IPS-18c (cell line): ENCODE measurements at regions not wholly inside any gene's neighbourhood (a gene's known extent, or its start where the extent isn't known, plus 50 kb on each side); places are given as distances from the start of the nearest gene placed in this dataset.
A peak's percentile ranks its signal among the peaks of the same experiment; 100 is the strongest.
"Not testable (repeated sequence)": the region's sequence is repeated elsewhere in the genome, so short reads cannot be mapped to it uniquely, and the experiment has no call there.

ENCODE experiments used
- H3K4me3 ChIP-seq: 2 replicates; pipeline ENCODE4 v1.7.0; 2013; ENCODE audit warnings: low read depth, mild to moderate bottlenecking, low read length, moderate library complexity; ENCODE audit not compliant: insufficient read depth
- H3K9me3 ChIP-seq: one replicate; pipeline ENCODE4 v1.6.1; 2013; ENCODE audit warnings: mild to moderate bottlenecking, low read length, moderate library complexity; ENCODE audit not compliant: control insufficient read depth, insufficient read depth

GRCh38 chr5:154633744-154634143 is 121.4 kb upstream of the LARP1 start:
- not testable (repeated sequence) for H3K9me3 ChIP-seq, H3K4me3 ChIP-seq

- no peaks in the 10 kb centered on the region for H3K9me3 ChIP-seq
- H3K4me3 ChIP-seq, result no peak overlapping the region
Observed at GRCh38 chr5:154631141-154631540, 124.0 kb upstream of the LARP1 start.

- Histone ChIP-seq H3K4me3 (no peak overlapping the region), H3K9me3 (no peaks in the 10 kb centered on the region)
Observed at GRCh38 chr5:154630410-154630809, 124.8 kb upstream of the LARP1 start.

- Histone ChIP-seq H3K9me3 (no peaks in the 10 kb centered on the region), H3K4me3 (no peak overlapping the region)
Observed at GRCh38 chr5:154628685-154629084, 126.5 kb upstream of the LARP1 start.

- Histone ChIP-seq H3K4me3 (no peak overlapping the region), H3K9me3 (no peaks in the 10 kb centered on the region)
Observed at GRCh38 chr5:154627698-154628678, 127.2 kb upstream of the LARP1 start.

GRCh38 chr5:154626876-154627557 is 128.2 kb upstream of the LARP1 start:
- H3K9me3 ChIP-seq, result no peaks in the 10 kb centered on the region
- H3K4me3 ChIP-seq, result no peak overlapping the region

- Histone ChIP-seq H3K4me3 (no peak overlapping the region), H3K9me3 (no peaks in the 10 kb centered on the region)
Observed at GRCh38 chr5:154625031-154625430, 130.1 kb upstream of the LARP1 start.

GRCh38 chr5:154624341-154624740 is 130.8 kb upstream of the LARP1 start:
- Histone ChIP-seq H3K9me3 (no peaks in the 10 kb centered on the region), H3K4me3 (no peak overlapping the region)

- H3K9me3 ChIP-seq, result no peaks in the 10 kb centered on the region
- no peak overlapping the region for H3K4me3 ChIP-seq
Observed at GRCh38 chr5:154620411-154620810, 134.8 kb upstream of the LARP1 start.

GRCh38 chr5:154618696-154619095 is 136.5 kb upstream of the LARP1 start:
- H3K9me3 ChIP-seq, result no peaks in the 10 kb centered on the region
- no peak overlapping the region for H3K4me3 ChIP-seq

- Histone ChIP-seq H3K9me3 (no peaks in the 10 kb centered on the region), H3K4me3 (no peak overlapping the region)
Observed at GRCh38 chr5:154614595-154614994, 136.6 kb upstream of the HAND1 start.

GRCh38 chr5:154614125-154614524 is 136.1 kb upstream of the HAND1 start:
- Histone ChIP-seq H3K9me3 (no peaks in the 10 kb centered on the region), H3K4me3 (no peak overlapping the region)

GRCh38 chr5:154612666-154613065 is 134.6 kb upstream of the HAND1 start:
- Histone ChIP-seq H3K4me3 (no peak overlapping the region), H3K9me3 (no peaks in the 10 kb centered on the region)

- Histone ChIP-seq H3K9me3 (no peaks in the 10 kb centered on the region), H3K4me3 (peak overlapping the region; percentile 63)
Observed at GRCh38 chr5:154611341-154611767, 133.3 kb upstream of the HAND1 start.

GRCh38 chr5:154610321-154611154 is 132.5 kb upstream of the HAND1 start:
- Histone ChIP-seq H3K9me3 (no peaks in the 10 kb centered on the region), H3K4me3 (peak overlapping the region; percentile 63)

- no peak overlapping the region for H3K4me3 ChIP-seq
Observed at GRCh38 chr5:154609251-154609650, 131.2 kb upstream of the HAND1 start.

GRCh38 chr5:154608531-154609011 is 130.5 kb upstream of the HAND1 start:
- Histone ChIP-seq H3K9me3 (no peaks in the 10 kb centered on the region), H3K4me3 (no peak overlapping the region)

More at GRCh38 chr5:154609251-154609650, 131.2 kb upstream of the HAND1 start:
- no peaks in the 10 kb centered on the region for H3K9me3 ChIP-seq
